IMR-90 (cell line): ENCODE measurements at regions not wholly inside any gene's neighbourhood (a gene's known extent, or its start where the extent isn't known, plus 50 kb on each side); places are given as distances from the start of the nearest gene placed in this dataset.

Source experiments
- ATAC-seq: fragments of 200-7000 bp; cut with Tn5 transposase; 2 replicates; pipeline ENCODE4 v1.9.1; 2020; ENCODE audit warnings: low read depth, mild to moderate bottlenecking, moderate library complexity
- BruUV-seq: library from RNA; stranded (reverse); fragments of 400-500 nt; replicated peaks from 2 replicates; lab custom pipeline; 2021; lab: Mats Ljungman, UMichigan
- CTCF ChIA-PET: fragments of 300-600 bp; formaldehyde crosslinking; extraction: SDS; loops from one replicate; lab custom pipeline; 2021; ENCODE audit warnings: antibody characterized with exemption; lab: Yijun Ruan, JAX
- POLR2A ChIA-PET: fragments of 300-600 bp; sonication (Branson Sonifier 250); formaldehyde crosslinking; loops from one replicate; lab custom pipeline; 2022; ENCODE audit warnings: antibody characterized with exemption; ENCODE audit not compliant: unreplicated experiment; lab: Charles Lee
- DNase-seq: peaks from one replicate; pipeline ENCODE4 v3.0.0; 2013
- H2AFZ ChIP-seq: replicated peaks from 2 replicates; pipeline ENCODE3; 2013; ENCODE audit warnings: low read length, mild to moderate bottlenecking; ENCODE audit not compliant: poor library complexity
- H2AK5ac ChIP-seq: 2 replicates; pipeline ENCODE4 v1.6.1; 2013; ENCODE audit warnings: low read depth, low read length, inconsistent platforms
- H2AK9ac ChIP-seq: replicated peaks from 2 replicates; pipeline ENCODE3; 2013; ENCODE audit warnings: mild to moderate bottlenecking, low read depth, low read length, moderate library complexity; ENCODE audit not compliant: poor library complexity
- H2BK120ac ChIP-seq: 2 replicates; pipeline ENCODE4 v1.6.1; 2013; ENCODE audit warnings: low read depth, low read length, inconsistent platforms
- H2BK15ac ChIP-seq: 3 replicates; pipeline ENCODE4 v1.6.1; 2013; ENCODE audit warnings: low read depth, low read length, inconsistent platforms
- H2BK20ac ChIP-seq: 2 replicates; pipeline ENCODE4 v1.6.1; 2013; ENCODE audit warnings: low read depth, mild to moderate bottlenecking, inconsistent platforms, low read length, moderate library complexity
- H2BK5ac ChIP-seq: 2 replicates; pipeline ENCODE4 v1.6.1; 2013; ENCODE audit warnings: mild to moderate bottlenecking, low read depth, low read length, inconsistent platforms; ENCODE audit not compliant: poor library complexity, severe bottlenecking
- H3K14ac ChIP-seq: replicated peaks from 2 replicates; pipeline ENCODE4 v1.6.1; 2013; ENCODE audit warnings: low read depth, low read length, inconsistent platforms
- H3K18ac ChIP-seq: 2 replicates; pipeline ENCODE4 v1.6.1; 2013; ENCODE audit warnings: low read depth, low read length, control low read depth
- H3K23ac ChIP-seq: 2 replicates; pipeline ENCODE4 v1.6.1; 2013; ENCODE audit warnings: low read depth, low read length, inconsistent platforms
- H3K27ac ChIP-seq: 2 replicates; pipeline ENCODE4 v1.5.1; 2013; ENCODE audit warnings: mild to moderate bottlenecking, control low read depth, low read length; ENCODE audit not compliant: insufficient read depth
- H3K27me3 ChIP-seq: 2 replicates; pipeline ENCODE4 v1.6.1; 2013; ENCODE audit warnings: low read length; ENCODE audit not compliant: control insufficient read depth, insufficient read depth
- H3K36me3 ChIP-seq: 2 replicates; pipeline ENCODE4 v1.6.1; 2013; ENCODE audit warnings: low read length, mixed read lengths; ENCODE audit not compliant: control insufficient read depth, insufficient read depth
- H3K4ac ChIP-seq: 2 replicates; pipeline ENCODE4 v1.6.1; 2013; ENCODE audit warnings: low read depth, low read length, inconsistent platforms
- H3K4me1 ChIP-seq: 2 replicates; pipeline ENCODE4 v1.6.1; 2013; ENCODE audit warnings: low read length, mixed read lengths; ENCODE audit not compliant: control insufficient read depth, insufficient read depth
- H3K4me2 ChIP-seq: 2 replicates; pipeline ENCODE4 v1.6.1; 2013; ENCODE audit warnings: low read depth, mild to moderate bottlenecking, control low read depth, low read length, moderate library complexity
- H3K4me3 ChIP-seq: 2 replicates; pipeline ENCODE4 v1.5.1; 2013; ENCODE audit warnings: low read depth, mild to moderate bottlenecking, control low read depth, low read length, moderate library complexity; ENCODE audit not compliant: insufficient read depth
- H3K56ac ChIP-seq: 2 replicates; pipeline ENCODE4 v1.6.1; 2013; ENCODE audit warnings: low read length, inconsistent platforms; ENCODE audit not compliant: insufficient read depth; ENCODE audit errors: extremely low read depth
- H3K79me1 ChIP-seq, 2 experiments: 2 replicates each; pipeline ENCODE4 v1.6.1; 2013; ENCODE audit warnings: low read length in 2 of 2, inconsistent platforms in 1 of 2, low read depth in 1 of 2
- H3K9ac ChIP-seq: 2 replicates; pipeline ENCODE4 v1.6.1; 2013; ENCODE audit warnings: low read depth, low read length, control low read depth
- H3K9me1 ChIP-seq: 2 replicates; pipeline ENCODE4 v1.6.1; 2013; ENCODE audit warnings: low read length, inconsistent platforms; ENCODE audit not compliant: insufficient read depth
- H3K9me3 ChIP-seq: 2 replicates; pipeline ENCODE4 v1.6.1; 2013; ENCODE audit warnings: low read length; ENCODE audit not compliant: control insufficient read depth, insufficient read depth
- H4K20me1 ChIP-seq: 2 replicates; pipeline ENCODE4 v1.6.1; 2013; ENCODE audit warnings: low read length, inconsistent platforms; ENCODE audit not compliant: insufficient read depth
- H4K5ac ChIP-seq: 2 replicates; pipeline ENCODE4 v1.6.1; 2013; ENCODE audit warnings: mild to moderate bottlenecking, low read depth, low read length, control low read depth
- H4K8ac ChIP-seq, 2 experiments: 2 replicates each; pipeline ENCODE4 v1.6.1; 2013; ENCODE audit warnings: low read depth in 2 of 2, low read length in 2 of 2, control low read depth in 1 of 2, inconsistent platforms in 1 of 2
- H4K91ac ChIP-seq: 2 replicates; pipeline ENCODE4 v1.6.1; 2013; ENCODE audit warnings: low read depth, low read length, inconsistent platforms; ENCODE audit not compliant: insufficient read depth
- MXI1 ChIP-seq: IDR thresholded peaks from 2 replicates; pipeline ENCODE4 v1.6.1; 2012; ENCODE audit warnings: low read depth, mild to moderate bottlenecking, low read length, moderate library complexity, borderline replicate concordance
- RCOR1 ChIP-seq: IDR thresholded peaks from 2 replicates; pipeline ENCODE4 v1.6.1; 2012; ENCODE audit warnings: mild to moderate bottlenecking, low read length, improper control_type of control experiment; ENCODE audit not compliant: insufficient replicate concordance
- SMC3 ChIP-seq: fragments of 150-350 bp; IDR thresholded peaks from 2 replicates; pipeline ENCODE4 v1.6.1; 2016; ENCODE audit warnings: low read depth, mild to moderate bottlenecking, antibody characterized with exemption, low read length, moderate library complexity
- WGBS, 2 experiments: methylation state at CpG; one replicate each; pipeline versions ENCODE4 v1.1.5 to v1.1.7; 2013; ENCODE audit warnings: missing lambda C conversion rate in 2 of 2; ENCODE audit not compliant: insufficient read length in 1 of 2; ENCODE audit errors: extremely low coverage in 2 of 2; 5-methylcytosine and 5-hydroxymethylcytosine counted together
- dilution Hi-C: fragments of 300-500 bp; cut with HindIII; formaldehyde crosslinking; loops from one replicate; pipeline ENCODE4 v1.14.3; 2018; ENCODE audit warnings: low sequenced_read_pairs; ENCODE audit not compliant: unreplicated experiment
- in situ Hi-C: fragments of 300-500 bp; cut with MboI; formaldehyde crosslinking; loops from 3 replicates; pipeline ENCODE4 v1.14.3; 2019; ENCODE audit warnings: low sequenced_read_pairs, inconsistent platforms, mixed read lengths
- intact Hi-C: fragments of 100-400 bp; cut with micrococcal nuclease; formaldehyde crosslinking; loops from 2 replicates; pipeline ENCODE4 v1.10.0; 2022
- TF ChIP-seq, protein P1 (sequence below): fragments of 150-350 bp; IDR thresholded peaks from 2 replicates; pipeline ENCODE4 v1.6.1; 2017; ENCODE audit warnings: mild to moderate bottlenecking, antibody characterized with exemption, low read length, low read depth

- in situ Hi-C loops (no loop called here), intact Hi-C loops (no loop called here), dilution Hi-C loops (no loop called here)
- Histone ChIP-seq H2AFZ (no peak overlapping the region), H4K8ac (no peak overlapping the region), H3K18ac (no peak overlapping the region), H2BK20ac (no peak overlapping the region), H3K27ac (no peak overlapping the region), H2BK5ac (no peak overlapping the region), H4K20me1 (no peaks in the 10 kb centered on the region), H3K4ac (no peak overlapping the region), H2AK5ac (no peak overlapping the region), H3K23ac (no peak overlapping the region), H3K9me3 (peaks cover 8% of the 10 kb centered on the region; the same call in 1 of the 2 replicates), H3K4me3 (no peak overlapping the region), H4K5ac (no peak overlapping the region), H3K4me2 (no peak overlapping the region), H3K56ac (no peak overlapping the region), H3K79me1 (no peaks in the 10 kb centered on the region), H3K27me3 (no peaks in the 10 kb centered on the region), H3K4me1 (no peaks in the 10 kb centered on the region), H4K91ac (no peak overlapping the region), H2BK120ac (no peak overlapping the region), H3K36me3 (no peaks in the 10 kb centered on the region), H3K9me1 (no peaks in the 10 kb centered on the region), H2BK15ac (no peak overlapping the region), H3K14ac (no peak overlapping the region), H3K9ac (no peak overlapping the region), H2AK9ac (no peak overlapping the region)
- ATAC-seq: no peak
- POLR2A ChIA-PET: no interaction called here
- CTCF ChIA-PET: no interaction called here
- no peak for DNase-seq
- BruUV-seq: no TSS peak
- TF ChIP-seq, protein P1, sequence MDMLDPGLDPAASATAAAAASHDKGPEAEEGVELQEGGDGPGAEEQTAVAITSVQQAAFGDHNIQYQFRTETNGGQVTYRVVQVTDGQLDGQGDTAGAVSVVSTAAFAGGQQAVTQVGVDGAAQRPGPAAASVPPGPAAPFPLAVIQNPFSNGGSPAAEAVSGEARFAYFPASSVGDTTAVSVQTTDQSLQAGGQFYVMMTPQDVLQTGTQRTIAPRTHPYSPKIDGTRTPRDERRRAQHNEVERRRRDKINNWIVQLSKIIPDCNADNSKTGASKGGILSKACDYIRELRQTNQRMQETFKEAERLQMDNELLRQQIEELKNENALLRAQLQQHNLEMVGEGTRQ: no peak
- no peak for TF ChIP-seq MXI1
- no peak for TF ChIP-seq SMC3
- TF ChIP-seq RCOR1: no peak
- WGBS, 2 experiments: 50% methylated on average over 1 of the region's 1 CpG; no CpG with 5 or more reads in 1 of the 2 experiments
Observed at GRCh38 chr4:32745351-32745750, 2025.2 kb downstream of the PCDH7 start.
